RWPE2 (cell line): ENCODE measurements at regions not wholly inside any gene's neighbourhood (a gene's known extent, or its start where the extent isn't known, plus 50 kb on each side); places are given as distances from the start of the nearest gene placed in this dataset.

Experiments used
- ATAC-seq: fragments of 200-7000 bp; cut with Tn5 transposase; 3 replicates; pipeline ENCODE4 v1.9.1; 2021; ENCODE audit warnings: low read depth
- DNase-seq: peaks from one replicate; pipeline ENCODE4 v3.0.0-alpha.2; 2020; ENCODE audit warnings: low spot score
- H3K27ac ChIP-seq: fragments of 450-650 bp; 2 replicates; pipeline ENCODE4 v1.5.1; 2017; ENCODE audit warnings: mild to moderate bottlenecking; ENCODE audit not compliant: poor library complexity, severe bottlenecking
- H3K27me3 ChIP-seq: fragments of 250-450 bp; sonication (Bioruptor Pico); 2 replicates; pipeline ENCODE4 v1.5.1; 2021; ENCODE audit warnings: mild to moderate bottlenecking, moderate library complexity; ENCODE audit not compliant: insufficient read depth, poor library complexity, severe bottlenecking
- H3K36me3 ChIP-seq: fragments of 250-450 bp; sonication (Bioruptor Pico); 2 replicates; pipeline ENCODE4 v1.5.1; 2020; ENCODE audit warnings: low read depth, mild to moderate bottlenecking, moderate library complexity
- H3K4me1 ChIP-seq: fragments of 250-450 bp; sonication (Bioruptor Pico); 2 replicates; pipeline ENCODE4 v1.5.1; 2021; ENCODE audit warnings: mild to moderate bottlenecking, moderate library complexity; ENCODE audit not compliant: insufficient read depth, poor library complexity, severe bottlenecking
- H3K4me3 ChIP-seq: fragments of 250-450 bp; sonication (Bioruptor Pico); 2 replicates; pipeline ENCODE4 v1.5.1; 2021; ENCODE audit warnings: mild to moderate bottlenecking, moderate library complexity; ENCODE audit not compliant: severe bottlenecking
- H3K9me3 ChIP-seq: fragments of 250-450 bp; sonication (Bioruptor Pico); 2 replicates; pipeline ENCODE4 v1.5.1; 2021; ENCODE audit warnings: mild to moderate bottlenecking, moderate library complexity; ENCODE audit not compliant: severe bottlenecking
- CTCF ChIP-seq: fragments of 450-650 bp; IDR thresholded peaks from one replicate; pipeline ENCODE4 v1.5.1; 2017; ENCODE audit warnings: mild to moderate bottlenecking, moderate library complexity; ENCODE audit not compliant: poor library complexity, severe bottlenecking

DNA sequence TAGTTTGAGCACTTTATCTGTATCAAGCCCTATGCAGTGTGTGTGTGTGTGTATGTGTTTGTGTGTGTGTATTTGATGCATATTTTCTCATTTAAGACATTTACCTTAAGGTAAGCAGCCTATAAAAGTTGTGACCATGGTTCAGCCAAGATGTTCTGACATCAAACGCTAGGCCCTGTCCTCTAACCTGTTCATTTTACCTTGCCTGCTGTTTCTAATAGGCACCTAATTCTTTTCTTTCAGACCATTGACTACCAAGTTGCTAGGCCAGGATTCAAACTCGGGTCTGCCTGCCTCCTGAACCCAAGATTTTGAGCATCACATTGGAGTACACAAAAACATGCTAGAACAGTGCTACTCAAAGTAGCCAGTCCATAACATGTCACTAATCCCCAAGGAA lies 274.5 kb downstream of the PLK2 start:
- H3K9me3 ChIP-seq, result no peaks in the 10 kb centered on the region
- no peak for DNase-seq
- no peak overlapping the region for H3K4me3 ChIP-seq
- peaks cover 50% of the 10 kb centered on the region for H3K4me1 ChIP-seq
- no peak for ATAC-seq
- TF ChIP-seq CTCF, result no peak
- H3K36me3 ChIP-seq, result no peaks in the 10 kb centered on the region
- peak overlapping the region; percentile 70 for H3K27ac ChIP-seq
- no peaks in the 10 kb centered on the region for H3K27me3 ChIP-seq

GRCh38 chr5:58184910-58185309 lies 275.0 kb downstream of the PLK2 start:
- Histone ChIP-seq H3K27me3 (no peaks in the 10 kb centered on the region), H3K9me3 (no peaks in the 10 kb centered on the region), H3K4me3 (no peak overlapping the region), H3K27ac (peak overlapping the region; percentile 70), H3K4me1 (peaks cover 50% of the 10 kb centered on the region), H3K36me3 (no peaks in the 10 kb centered on the region)
- ATAC-seq (peak; percentile 66), DNase-seq (no peak)
- no peak for TF ChIP-seq CTCF

- Histone ChIP-seq H3K4me1 (peaks cover 46% of the 10 kb centered on the region), H3K9me3 (no peaks in the 10 kb centered on the region), H3K27ac (peak overlapping the region; percentile 70), H3K36me3 (no peaks in the 10 kb centered on the region), H3K27me3 (no peaks in the 10 kb centered on the region), H3K4me3 (no peak overlapping the region)
- no peak for TF ChIP-seq CTCF
- ATAC-seq (no peak), DNase-seq (no peak)
Observed at GRCh38 chr5:58183786-58184085, 276.1 kb downstream of the PLK2 start.

- TF ChIP-seq CTCF, result no peak
- H3K27ac ChIP-seq, result peak overlapping the region; percentile 70
- ATAC-seq, result no peak
- no peaks in the 10 kb centered on the region for H3K27me3 ChIP-seq
- DNase-seq, result no peak
- H3K9me3 ChIP-seq, result no peaks in the 10 kb centered on the region
- no peak overlapping the region for H3K4me3 ChIP-seq
- no peaks in the 10 kb centered on the region for H3K36me3 ChIP-seq
- peaks cover 42% of the 10 kb centered on the region for H3K4me1 ChIP-seq
Observed at GRCh38 chr5:58183078-58183785, 276.7 kb downstream of the PLK2 start.

- no peak for TF ChIP-seq CTCF
- H3K27ac ChIP-seq, result peak overlapping the region; percentile 70
- no peaks in the 10 kb centered on the region for H3K27me3 ChIP-seq
- no peak for ATAC-seq
- no peaks in the 10 kb centered on the region for H3K9me3 ChIP-seq
- no peaks in the 10 kb centered on the region for H3K36me3 ChIP-seq
- no peak overlapping the region for H3K4me3 ChIP-seq
- DNase-seq, result no peak
- H3K4me1 ChIP-seq, result peaks cover 34% of the 10 kb centered on the region
Observed at GRCh38 chr5:58182287-58182841, 277.5 kb downstream of the PLK2 start.
